ENCODE measurements at regions not wholly inside any gene's neighbourhood (a gene's known extent, or its start where the extent isn't known, plus 50 kb on each side); places are given as distances from the start of the nearest gene placed in this dataset.

DNA sequence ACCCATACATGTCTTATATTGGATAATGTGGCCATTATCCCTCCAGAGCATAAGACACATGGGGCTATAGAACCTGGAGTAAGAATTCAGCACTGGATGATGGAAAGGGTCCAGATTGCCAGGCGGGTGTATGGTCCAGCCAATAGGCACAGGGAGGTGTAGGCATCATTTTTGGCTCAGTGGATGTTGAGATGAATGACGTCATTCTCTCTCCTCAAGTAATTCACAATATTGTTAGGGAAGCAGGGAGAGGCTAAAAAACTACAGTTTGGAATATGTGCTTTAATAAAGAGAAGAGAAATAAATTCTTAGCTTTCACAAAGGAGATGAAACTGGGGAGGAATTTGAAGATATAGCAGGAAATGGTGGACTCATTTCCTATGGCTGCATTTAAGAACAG lies 461.1 kb upstream of the GOT2 start:
- TF ChIP-seq POLR2A (IDR thresholded peaks at IDR 0.05): no peak
- TF ChIP-seq, protein P1, sequence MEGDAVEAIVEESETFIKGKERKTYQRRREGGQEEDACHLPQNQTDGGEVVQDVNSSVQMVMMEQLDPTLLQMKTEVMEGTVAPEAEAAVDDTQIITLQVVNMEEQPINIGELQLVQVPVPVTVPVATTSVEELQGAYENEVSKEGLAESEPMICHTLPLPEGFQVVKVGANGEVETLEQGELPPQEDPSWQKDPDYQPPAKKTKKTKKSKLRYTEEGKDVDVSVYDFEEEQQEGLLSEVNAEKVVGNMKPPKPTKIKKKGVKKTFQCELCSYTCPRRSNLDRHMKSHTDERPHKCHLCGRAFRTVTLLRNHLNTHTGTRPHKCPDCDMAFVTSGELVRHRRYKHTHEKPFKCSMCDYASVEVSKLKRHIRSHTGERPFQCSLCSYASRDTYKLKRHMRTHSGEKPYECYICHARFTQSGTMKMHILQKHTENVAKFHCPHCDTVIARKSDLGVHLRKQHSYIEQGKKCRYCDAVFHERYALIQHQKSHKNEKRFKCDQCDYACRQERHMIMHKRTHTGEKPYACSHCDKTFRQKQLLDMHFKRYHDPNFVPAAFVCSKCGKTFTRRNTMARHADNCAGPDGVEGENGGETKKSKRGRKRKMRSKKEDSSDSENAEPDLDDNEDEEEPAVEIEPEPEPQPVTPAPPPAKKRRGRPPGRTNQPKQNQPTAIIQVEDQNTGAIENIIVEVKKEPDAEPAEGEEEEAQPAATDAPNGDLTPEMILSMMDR (IDR thresholded peaks at IDR 0.05 in 4 of 5, conservative IDR thresholded peaks at IDR 0.05 in 1 of 5): no peak
- ATAC-seq: no peak
- DNase-seq: no peak
- intact Hi-C loops (cut with DNase I; ENCODE audit: low total_unique reads) (no loop called here), in situ Hi-C loops (cut with MboI; ENCODE audit: low sequenced_read_pairs in 4 of 4) (no loop called here)
- no peaks in the 10 kb centered on the region for H3K9me3 ChIP-seq
- no peak overlapping the region for H3K4me3 ChIP-seq
- H3K27ac ChIP-seq: no peak overlapping the region
- H3K36me3 ChIP-seq: no peaks in the 10 kb centered on the region
- H3K4me1 ChIP-seq: no peaks in the 10 kb centered on the region
- no peaks in the 10 kb centered on the region for H3K27me3 ChIP-seq

GRCh38 chr16:59193637-59194036 lies 459.5 kb upstream of the GOT2 start:
- intact Hi-C loops (cut with DNase I; ENCODE audit: low total_unique reads): no loop called here
- Histone ChIP-seq H3K4me1 (no peaks in the 10 kb centered on the region), H3K36me3 (no peaks in the 10 kb centered on the region), H3K9me3 (no peaks in the 10 kb centered on the region), H3K27me3 (no peaks in the 10 kb centered on the region), H3K27ac (no peak overlapping the region), H3K4me3 (no peak overlapping the region)
- TF ChIP-seq POLR2A (IDR thresholded peaks at IDR 0.05): no peak
- TF ChIP-seq, protein P1 (IDR thresholded peaks at IDR 0.05 in 4 of 5, conservative IDR thresholded peaks at IDR 0.05 in 1 of 5): no peak
- DNase-seq: no peak
- no peak for ATAC-seq
- in situ Hi-C loops (cut with MboI; ENCODE audit: low sequenced_read_pairs in 4 of 4): no loop called here

GRCh38 chr16:59192551-59193199 lies 458.6 kb upstream of the GOT2 start:
- no peaks in the 10 kb centered on the region for H3K4me1 ChIP-seq
- H3K9me3 ChIP-seq: no peaks in the 10 kb centered on the region
- no peaks in the 10 kb centered on the region for H3K27me3 ChIP-seq
- in situ Hi-C loops (cut with MboI; ENCODE audit: low sequenced_read_pairs in 4 of 4) (no loop called here), intact Hi-C loops (cut with DNase I; ENCODE audit: low total_unique reads) (no loop called here)
- no peak for DNase-seq
- TF ChIP-seq, protein P1 (IDR thresholded peaks at IDR 0.05 in 4 of 5, conservative IDR thresholded peaks at IDR 0.05 in 1 of 5): no peak
- TF ChIP-seq POLR2A (IDR thresholded peaks at IDR 0.05): no peak
- H3K27ac ChIP-seq: no peak overlapping the region
- no peak for ATAC-seq
- H3K36me3 ChIP-seq: no peaks in the 10 kb centered on the region
- no peak overlapping the region for H3K4me3 ChIP-seq

- Histone ChIP-seq H3K36me3 (no peaks in the 10 kb centered on the region), H3K9me3 (no peaks in the 10 kb centered on the region), H3K4me3 (no peak overlapping the region), H3K27ac (no peak overlapping the region), H3K4me1 (no peaks in the 10 kb centered on the region), H3K27me3 (no peaks in the 10 kb centered on the region)
- ATAC-seq (no peak), DNase-seq (no peak)
- intact Hi-C loops (cut with DNase I; ENCODE audit: low total_unique reads) (no loop called here), in situ Hi-C loops (cut with MboI; ENCODE audit: low sequenced_read_pairs in 4 of 4) (no loop called here)
- no peak for TF ChIP-seq POLR2A (IDR thresholded peaks at IDR 0.05)
Observed at GRCh38 chr16:59190731-59191130, 456.6 kb upstream of the GOT2 start.

GRCh38 chr16:59188029-59188428 lies 453.9 kb upstream of the GOT2 start:
- no peak for DNase-seq
- ATAC-seq: no peak
- H3K27ac ChIP-seq: no peak overlapping the region
- H3K9me3 ChIP-seq: no peaks in the 10 kb centered on the region
- TF ChIP-seq POLR2A (IDR thresholded peaks at IDR 0.05): no peak
- TF ChIP-seq, protein P1 (IDR thresholded peaks at IDR 0.05 in 4 of 5, conservative IDR thresholded peaks at IDR 0.05 in 1 of 5): no peak
- H3K27me3 ChIP-seq: no peaks in the 10 kb centered on the region
- no peaks in the 10 kb centered on the region for H3K36me3 ChIP-seq
- in situ Hi-C loops (cut with MboI; ENCODE audit: low sequenced_read_pairs in 4 of 4): no loop called here
- intact Hi-C loops (cut with DNase I; ENCODE audit: low total_unique reads): no loop called here
- H3K4me1 ChIP-seq: no peaks in the 10 kb centered on the region
- H3K4me3 ChIP-seq: no peak overlapping the region
